A549 (cell line): ENCODE measurements at regions not wholly inside any gene's neighbourhood (a gene's known extent, or its start where the extent isn't known, plus 50 kb on each side); places are given as distances from the start of the nearest gene placed in this dataset.
"Not testable (repeated sequence)": the region's sequence is repeated elsewhere in the genome, so short reads cannot be mapped to it uniquely, and the experiment has no call there.

Source experiments
- ATAC-seq, 2 experiments: fragments of 200-7000 bp in 1 of 2; fragments of >200 bp in 1 of 2; cut with Nextera tagmentation in 1 of 2; cut with Tn5 transposase in 1 of 2; 3 replicates each; pipeline versions ENCODE4 v1.8.0 to v1.9.1; 2018 to 2020; ENCODE audit warnings: mild to moderate bottlenecking in 1 of 2, moderate library complexity in 1 of 2
- CTCF ChIA-PET: fragments of 300-600 bp; sonication (Branson Sonifier 250); formaldehyde crosslinking; extraction: SDS; loops from one replicate; lab custom pipeline; 2021; ENCODE audit warnings: antibody characterized with exemption, inconsistent platforms; lab: Yijun Ruan, JAX
- POLR2A ChIA-PET: fragments of 350-600 bp; formaldehyde crosslinking; extraction: SDS; loops from one replicate; lab custom pipeline; 2021; ENCODE audit warnings: antibody characterized with exemption, inconsistent platforms; lab: Yijun Ruan, JAX
- DNase-seq, 2 experiments: peaks; one replicate each; pipeline versions ENCODE4 v3.0.0 to v3.0.0-alpha.2; 2011 to 2016; ENCODE audit warnings: low read depth in 1 of 2, low spot score in 1 of 2
- FAIRE-seq: peaks from 2 replicates; lab custom pipeline; 2011; peaks lifted over from hg19 to GRCh38; lab: Jason Lieb, UNC
- H3K27ac ChIP-seq, 2 experiments: fragments of >200 bp; sonication (Bioruptor Twin); formaldehyde crosslinking; 3 replicates each; pipeline ENCODE4 v1.5.1; 2016 to 2017
- H3K4me1 ChIP-seq: fragments of >200 bp; sonication (Bioruptor Twin); formaldehyde crosslinking; 3 replicates; pipeline ENCODE4 v1.6.1; 2016
- H3K4me2 ChIP-seq: fragments of >200 bp; sonication (Bioruptor Twin); formaldehyde crosslinking; 3 replicates; pipeline ENCODE4 v1.6.1; 2016
- H3K4me3 ChIP-seq: fragments of >200 bp; sonication (Bioruptor Twin); formaldehyde crosslinking; 3 replicates; pipeline ENCODE4 v1.5.1; 2016
- H3K9me3 ChIP-seq: fragments of >200 bp; sonication (Bioruptor Twin); formaldehyde crosslinking; 3 replicates; pipeline ENCODE4 v1.6.1; 2016
- BCL3 ChIP-seq: fragments of >200 bp; sonication (Bioruptor Twin); formaldehyde crosslinking; IDR thresholded peaks from 3 replicates; pipeline ENCODE4 v1.6.1; 2016
- CBX8 ChIP-seq: fragments of 200-600 bp; sonication (generic); IDR thresholded peaks from 2 replicates; pipeline ENCODE4 v1.6.1; 2016
- EHMT2 ChIP-seq: fragments of 200-600 bp; sonication (generic); IDR thresholded peaks from 2 replicates; pipeline ENCODE4 v1.6.1; 2016; ENCODE audit warnings: antibody characterized with exemption, low read depth, mild to moderate bottlenecking, moderate library complexity
- GATA3 ChIP-seq: IDR thresholded peaks from 2 replicates; pipeline ENCODE4 v1.6.1; 2012; ENCODE audit warnings: borderline replicate concordance
- HEYL ChIP-seq: fragments of 250-450 bp; sonication (Bioruptor Pico); IDR thresholded peaks from 2 replicates; pipeline ENCODE4 v1.8.0; 2021; ENCODE audit warnings: mild to moderate bottlenecking, moderate library complexity
- HMGXB4 ChIP-seq: fragments of 250-450 bp; sonication (Bioruptor Pico); IDR thresholded peaks from 2 replicates; pipeline ENCODE4 v1.5.0; 2021; ENCODE audit warnings: mild to moderate bottlenecking, moderate library complexity, borderline replicate concordance
- HOXA7 ChIP-seq: fragments of 250-450 bp; sonication (Bioruptor Pico); IDR thresholded peaks from 2 replicates; pipeline ENCODE4 v1.5.0; 2020; ENCODE audit warnings: mild to moderate bottlenecking, moderate library complexity
- HOXB13 ChIP-seq: fragments of 250-450 bp; sonication (Bioruptor Pico); IDR thresholded peaks from 2 replicates; pipeline ENCODE4 v1.5.0; 2020; ENCODE audit warnings: low read depth, mild to moderate bottlenecking, moderate library complexity
- MAZ ChIP-seq: fragments of 150-350 bp; IDR thresholded peaks from 2 replicates; pipeline ENCODE4 v1.6.1; 2014; ENCODE audit warnings: antibody characterized with exemption, low read depth, low read length, borderline replicate concordance
- MYC ChIP-seq: IDR thresholded peaks from 2 replicates; pipeline ENCODE4 v1.6.1; 2012; ENCODE audit warnings: mild to moderate bottlenecking, inconsistent platforms, low read length, improper control_type of control experiment, borderline replicate concordance
- NR3C1 ChIP-seq: fragments of >200 bp; sonication (Bioruptor Twin); formaldehyde crosslinking; IDR thresholded peaks from 3 replicates; pipeline ENCODE4 v1.6.1; 2017
- POLR2AphosphoS2 ChIP-seq: conservative IDR thresholded peaks from 2 replicates; pipeline ENCODE4 v1.6.1; 2012; ENCODE audit warnings: low read length, improper control_type of control experiment, inconsistent platforms
- RAD21 ChIP-seq, 2 experiments: fragments of >200 bp in 1 of 2; sonication (Bioruptor Twin) in 1 of 2; formaldehyde crosslinking in 1 of 2; IDR thresholded peaks in 1 of 2; conservative IDR thresholded peaks in 1 of 2; 2 replicates in 1 of 2; 3 replicates in 1 of 2; pipeline ENCODE4 v1.6.1; 2012 to 2018; ENCODE audit warnings: inconsistent platforms in 1 of 2
- RFX5 ChIP-seq: fragments of 450-650 bp; IDR thresholded peaks from 2 replicates; pipeline ENCODE4 v1.7.1; 2014; ENCODE audit warnings: antibody characterized with exemption, mild to moderate bottlenecking, moderate library complexity
- RNF2 ChIP-seq: fragments of 200-600 bp; sonication (generic); IDR thresholded peaks from 2 replicates; pipeline ENCODE4 v1.6.1; 2016; ENCODE audit warnings: low read depth, mild to moderate bottlenecking, antibody characterized with exemption, moderate library complexity, borderline replicate concordance
- WGBS: methylation state at CpG from one replicate; pipeline ENCODE4 v1.1.6; 2017; ENCODE audit errors: missing lambda C conversion rate; 5-methylcytosine and 5-hydroxymethylcytosine counted together
- TF ChIP-seq, protein P1 (sequence below): fragments of >200 bp; sonication (Bioruptor Twin); formaldehyde crosslinking; IDR thresholded peaks from 2 replicates; pipeline ENCODE4 v1.6.1; 2016
- TF ChIP-seq, protein P2 (sequence below): fragments of 450-650 bp; IDR thresholded peaks from 2 replicates; pipeline ENCODE4 v1.6.1; 2014; ENCODE audit warnings: antibody characterized with exemption
- TF ChIP-seq, protein P3 (sequence below): IDR thresholded peaks from 2 replicates; pipeline ENCODE4 v1.6.1; 2012

DNA sequence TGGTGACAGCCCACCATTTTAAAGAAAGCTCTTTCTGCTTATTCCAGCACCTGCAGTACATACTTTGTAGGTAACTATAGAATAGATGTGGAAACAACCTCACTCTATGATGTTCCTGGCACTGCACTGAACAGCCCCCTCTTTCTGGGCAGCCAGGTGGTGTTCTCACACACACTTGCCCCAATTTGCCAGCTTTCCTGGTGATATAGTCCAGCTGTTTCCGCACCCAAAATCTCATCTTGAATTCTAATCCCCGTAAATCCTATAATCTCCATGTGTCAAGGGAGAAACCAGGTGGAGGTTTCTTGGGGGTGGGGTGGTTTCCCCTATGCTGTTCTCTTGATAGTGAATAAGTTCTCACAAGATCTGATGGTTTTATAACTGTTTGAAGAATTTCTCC lies 102.2 kb downstream of the FCRL5 start:
- POLR2A ChIA-PET: no interaction called here
- Histone ChIP-seq H3K4me1 (no peaks in the 10 kb centered on the region), H3K27ac (no peak overlapping the region), H3K9me3 (no peaks in the 10 kb centered on the region), H3K4me3 (no peak overlapping the region), H3K4me2 (no peak overlapping the region)
- CTCF ChIA-PET: interaction anchor here (0.8 kb wide), 1 partner anchor 16 kb away, joined by 3 read pairs; no protein-coding TSS in a partner anchor
- TF ChIP-seq NR3C1: no peak
- TF ChIP-seq POLR2AphosphoS2: no peak
- TF ChIP-seq HOXA7 (CRISPR knock-in tag): no peak
- TF ChIP-seq HOXB13 (CRISPR knock-in tag): no peak
- no peak for TF ChIP-seq RNF2
- TF ChIP-seq, protein P1, sequence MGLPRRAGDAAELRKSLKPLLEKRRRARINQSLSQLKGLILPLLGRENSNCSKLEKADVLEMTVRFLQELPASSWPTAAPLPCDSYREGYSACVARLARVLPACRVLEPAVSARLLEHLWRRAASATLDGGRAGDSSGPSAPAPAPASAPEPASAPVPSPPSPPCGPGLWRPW: no peak
- TF ChIP-seq, protein P2, sequence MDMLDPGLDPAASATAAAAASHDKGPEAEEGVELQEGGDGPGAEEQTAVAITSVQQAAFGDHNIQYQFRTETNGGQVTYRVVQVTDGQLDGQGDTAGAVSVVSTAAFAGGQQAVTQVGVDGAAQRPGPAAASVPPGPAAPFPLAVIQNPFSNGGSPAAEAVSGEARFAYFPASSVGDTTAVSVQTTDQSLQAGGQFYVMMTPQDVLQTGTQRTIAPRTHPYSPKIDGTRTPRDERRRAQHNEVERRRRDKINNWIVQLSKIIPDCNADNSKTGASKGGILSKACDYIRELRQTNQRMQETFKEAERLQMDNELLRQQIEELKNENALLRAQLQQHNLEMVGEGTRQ: no peak
- no peak for FAIRE-seq
- ATAC-seq: no peak
- WGBS: 77% methylated on average over 2 of the region's 2 CpGs
- DNase-seq: no peak

DNA sequence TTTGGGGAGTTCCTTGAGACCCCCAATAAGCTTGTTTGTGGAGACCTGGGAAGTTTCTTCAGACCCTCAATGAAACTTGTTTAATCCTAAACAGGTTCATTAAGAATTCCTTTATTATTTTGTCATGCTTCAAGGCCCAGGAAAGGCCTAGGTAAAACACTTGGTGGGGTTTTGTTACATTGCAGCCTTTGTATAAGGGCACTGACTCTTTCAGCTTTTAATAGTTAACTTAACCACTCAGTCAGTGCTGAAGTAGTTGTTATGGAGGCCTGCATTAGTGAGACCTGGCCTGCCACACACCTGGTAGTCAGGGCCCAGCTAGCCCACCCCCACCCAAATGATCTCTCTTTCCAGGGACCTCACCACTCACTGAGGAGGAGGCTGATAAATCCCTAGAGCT lies 103.7 kb downstream of the FCRL5 start:
- no peak overlapping the region for H3K27ac ChIP-seq
- ATAC-seq (no peak), DNase-seq (no peak), FAIRE-seq (no peak)
- no peaks in the 10 kb centered on the region for H3K4me1 ChIP-seq
- no peaks in the 10 kb centered on the region for H3K9me3 ChIP-seq
- ChIA-PET POLR2A (no interaction called here), CTCF (interaction anchor here (1.9 kb wide), 1 partner anchor 35 kb away, joined by 6 read pairs; no protein-coding TSS in a partner anchor)
- no peak overlapping the region for H3K4me3 ChIP-seq
- no peak overlapping the region for H3K4me2 ChIP-seq
- TF ChIP-seq, protein P3, sequence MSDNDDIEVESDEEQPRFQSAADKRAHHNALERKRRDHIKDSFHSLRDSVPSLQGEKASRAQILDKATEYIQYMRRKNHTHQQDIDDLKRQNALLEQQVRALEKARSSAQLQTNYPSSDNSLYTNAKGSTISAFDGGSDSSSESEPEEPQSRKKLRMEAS: no peak
- TF ChIP-seq EHMT2 (no peak), MYC (no peak), GATA3 (no peak), RAD21 (conservative IDR thresholded peaks at IDR 0.05 in 1 of 2, IDR thresholded peaks at IDR 0.05 in 1 of 2) (no peak), RFX5 (no peak), BCL3 (no peak), MAZ (no peak), CBX8 (no peak), HMGXB4 (no peak), HEYL (no peak)
- TF ChIP-seq, all 56 proteins: peak for 0

DNA sequence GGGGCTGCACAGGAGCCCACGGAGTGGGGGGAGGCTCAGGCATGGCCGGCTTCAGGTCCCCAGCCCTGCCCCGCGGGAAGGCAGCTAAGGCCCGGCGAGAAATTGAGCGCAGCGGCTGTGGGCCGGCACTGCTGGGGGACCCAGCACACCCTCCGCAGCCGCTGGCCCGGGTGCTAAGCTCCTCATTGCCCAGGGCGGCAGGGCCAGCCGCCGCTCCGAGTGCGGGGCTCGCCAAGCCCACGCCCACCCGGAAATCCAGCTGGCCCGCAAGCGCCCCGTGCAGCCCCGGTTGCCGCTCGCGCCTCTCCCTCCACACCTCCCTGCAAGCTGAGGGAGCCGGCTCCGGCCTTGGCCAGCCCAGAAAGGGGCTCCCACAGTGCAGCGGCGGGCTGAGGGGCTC lies 106.0 kb downstream of the FCRL5 start:
- H3K27ac ChIP-seq, H3K9me3 ChIP-seq, ATAC-seq, DNase-seq, POLR2A ChIA-PET, H3K4me1 ChIP-seq, FAIRE-seq, H3K4me2 ChIP-seq, CTCF ChIA-PET, H3K4me3 ChIP-seq: not testable (repeated sequence)
- 25% methylated on average over 2 of the region's 31 CpGs for WGBS

- FAIRE-seq, H3K4me2 ChIP-seq, POLR2A ChIA-PET, H3K4me3 ChIP-seq, DNase-seq, H3K27ac ChIP-seq, ATAC-seq, CTCF ChIA-PET, H3K9me3 ChIP-seq, H3K4me1 ChIP-seq: not testable (repeated sequence)
- 79% methylated on average over 15 of the region's 15 CpGs for WGBS
Observed at GRCh38 chr1:157445616-157446140, 106.6 kb downstream of the FCRL5 start.
